GM12878 (cell line): ENCODE measurements at regions not wholly inside any gene's neighbourhood (a gene's known extent, or its start where the extent isn't known, plus 50 kb on each side); places are given as distances from the start of the nearest gene placed in this dataset.

ENCODE experiments used
- ATAC-seq: fragments of 200-7000 bp; cut with Tn5 transposase; 3 replicates; pipeline ENCODE4 v1.9.1; 2020; ENCODE audit warnings: mild to moderate bottlenecking, moderate library complexity
- BruUV-seq: library from RNA; stranded (reverse); fragments of 400-500 nt; replicated peaks from 2 replicates; lab custom pipeline; 2021; lab: Mats Ljungman, UMichigan
- CTCF ChIA-PET: fragments of 300-600 bp; sonication (Branson Sonifier 250); formaldehyde crosslinking; extraction: SDS; loops from one replicate; lab custom pipeline; 2021; ENCODE audit warnings: inconsistent platforms; lab: Yijun Ruan, JAX
- POLR2A ChIA-PET: fragments of 350-600 bp; formaldehyde crosslinking; extraction: SDS; loops from one replicate; lab custom pipeline; 2021; ENCODE audit warnings: inconsistent platforms; lab: Charles Lee
- RAD21 ChIA-PET: fragments of 300-600 bp; sonication (Branson Sonifier 250); formaldehyde crosslinking; loops from one replicate; lab custom pipeline; 2023; ENCODE audit warnings: antibody characterized with exemption; ENCODE audit not compliant: unreplicated experiment; lab: Charles Lee
- SMC1A ChIA-PET: fragments of 300-600 bp; sonication (Branson Sonifier 250); formaldehyde crosslinking; loops from one replicate; lab custom pipeline; 2023; ENCODE audit not compliant: unreplicated experiment, uncharacterized antibody; lab: Charles Lee
- DNase-seq: peaks from one replicate; pipeline ENCODE4 v3.0.0-alpha.2; 2011; ENCODE audit warnings: low read depth, low spot score
- FAIRE-seq: peaks from 3 replicates; lab custom pipeline; 2011; peaks lifted over from hg19 to GRCh38; lab: Jason Lieb, UNC
- H2AFZ ChIP-seq: 2 replicates; pipeline ENCODE4 v1.6.0; 2011; ENCODE audit warnings: low read depth, low read length, control low read depth; ENCODE audit not compliant: control insufficient read depth
- H3K27ac ChIP-seq: 2 replicates; pipeline ENCODE4 v1.5.1; 2011; ENCODE audit warnings: control low read depth; ENCODE audit not compliant: control insufficient read depth, insufficient read depth
- H3K27me3 ChIP-seq, 2 experiments: replicated peaks in 1 of 2; 2 replicates each; pipeline versions ENCODE4 v1.6.0 to v1.6.1; 2011; ENCODE audit warnings: low read length in 1 of 2; ENCODE audit not compliant: control insufficient read depth in 2 of 2, insufficient read depth in 2 of 2
- H3K36me3 ChIP-seq, 2 experiments: 2 replicates each; pipeline ENCODE4 v1.5.1; 2011; ENCODE audit warnings: low read length in 1 of 2; ENCODE audit not compliant: control insufficient read depth in 2 of 2, insufficient read depth in 2 of 2
- H3K4me1 ChIP-seq: 2 replicates; pipeline ENCODE4 v1.6.1; 2011; ENCODE audit warnings: mild to moderate bottlenecking, low read length, moderate library complexity, mixed read lengths; ENCODE audit not compliant: control insufficient read depth, insufficient read depth
- H3K4me2 ChIP-seq: 2 replicates; pipeline ENCODE4 v1.6.0; 2011; ENCODE audit warnings: control low read depth; ENCODE audit not compliant: control insufficient read depth, insufficient read depth
- H3K4me3 ChIP-seq: fragments of 200-600 bp; sonication (generic); 2 replicates; pipeline ENCODE4 v1.5.1; 2016
- H3K79me2 ChIP-seq: 2 replicates; pipeline ENCODE4 v1.6.0; 2011; ENCODE audit warnings: low read length; ENCODE audit not compliant: control insufficient read depth, insufficient read depth
- H3K9ac ChIP-seq: 2 replicates; pipeline ENCODE4 v1.8.0; 2011; ENCODE audit warnings: low read length, control low read depth, mixed read lengths; ENCODE audit not compliant: control insufficient read depth, insufficient read depth
- H3K9me3 ChIP-seq: replicated peaks from 3 replicates; pipeline ENCODE4 v1.5.1; 2011; ENCODE audit warnings: mild to moderate bottlenecking, low read length; ENCODE audit not compliant: control insufficient read depth, insufficient read depth
- H4K20me1 ChIP-seq: 2 replicates; pipeline ENCODE4 v1.6.0; 2011; ENCODE audit not compliant: control insufficient read depth, insufficient read depth
- EP300 ChIP-seq, 2 experiments: fragments of 150-350 bp in 1 of 2; IDR thresholded peaks; 2 replicates each; pipeline ENCODE4 v1.6.1; 2011 to 2012; ENCODE audit warnings: low read depth in 2 of 2, low read length in 2 of 2, borderline replicate concordance in 1 of 2, improper control_type of control experiment in 1 of 2, inconsistent platforms in 1 of 2; ENCODE audit not compliant: control insufficient read depth in 1 of 2
- ESRRA ChIP-seq: IDR thresholded peaks from 2 replicates; pipeline ENCODE4 v1.6.1; 2012; ENCODE audit warnings: mild to moderate bottlenecking, low read length, improper control_type of control experiment
- ETV6 ChIP-seq, 2 experiments: fragments of 450-650 bp in 1 of 2; IDR thresholded peaks in 1 of 2; conservative IDR thresholded peaks in 1 of 2; 2 replicates each; pipeline ENCODE4 v1.6.1; 2014; ENCODE audit warnings: antibody characterized with exemption in 1 of 2, borderline replicate concordance in 1 of 2, low read depth in 1 of 2, mild to moderate bottlenecking in 1 of 2, moderate library complexity in 1 of 2
- FOXM1 ChIP-seq: IDR thresholded peaks from 2 replicates; pipeline ENCODE4 v1.6.1; 2012; ENCODE audit warnings: low read depth, mild to moderate bottlenecking, inconsistent platforms, low read length, moderate library complexity
- IKZF1 ChIP-seq: fragments of 450-650 bp; conservative IDR thresholded peaks from 2 replicates; pipeline ENCODE4 v1.6.1; 2017; ENCODE audit warnings: antibody characterized with exemption, mild to moderate bottlenecking
- IKZF2 ChIP-seq, 2 experiments: fragments of 450-650 bp; IDR thresholded peaks; 2 replicates each; pipeline ENCODE4 v1.6.1; 2017; ENCODE audit warnings: mild to moderate bottlenecking in 2 of 2, moderate library complexity in 2 of 2
- JUNB ChIP-seq: IDR thresholded peaks from 2 replicates; pipeline ENCODE4 v1.6.1; 2016; ENCODE audit warnings: antibody characterized with exemption, mild to moderate bottlenecking
- MXI1 ChIP-seq: fragments of 150-350 bp; IDR thresholded peaks from 2 replicates; pipeline ENCODE4 v1.6.1; 2011; ENCODE audit warnings: low read depth, mild to moderate bottlenecking, inconsistent platforms, low read length, improper control_type of control experiment
- WGBS: methylation state at CpG from one replicate; pipeline ENCODE4 v1.1.6; 2016; ENCODE audit warnings: low lambda C conversion rate; ENCODE audit not compliant: insufficient replicate concordance, insufficient coverage; ENCODE audit errors: missing lambda C conversion rate; 5-methylcytosine and 5-hydroxymethylcytosine counted together
- in situ Hi-C: fragments of 300-500 bp; cut with MboI; formaldehyde crosslinking; loops from 9 replicates; pipeline ENCODE4 v1.14.3; 2018; ENCODE audit warnings: mixed read lengths
- intact Hi-C: fragments of 100-400 bp; cut with micrococcal nuclease; formaldehyde crosslinking; loops from one replicate; pipeline ENCODE4 v1.14.2; 2022; ENCODE audit not compliant: unreplicated experiment
- TF ChIP-seq, protein P1 (sequence below): fragments of 450-650 bp; IDR thresholded peaks from 2 replicates; pipeline ENCODE4 v1.6.1; 2017; ENCODE audit warnings: antibody characterized with exemption, mild to moderate bottlenecking, moderate library complexity

DNA sequence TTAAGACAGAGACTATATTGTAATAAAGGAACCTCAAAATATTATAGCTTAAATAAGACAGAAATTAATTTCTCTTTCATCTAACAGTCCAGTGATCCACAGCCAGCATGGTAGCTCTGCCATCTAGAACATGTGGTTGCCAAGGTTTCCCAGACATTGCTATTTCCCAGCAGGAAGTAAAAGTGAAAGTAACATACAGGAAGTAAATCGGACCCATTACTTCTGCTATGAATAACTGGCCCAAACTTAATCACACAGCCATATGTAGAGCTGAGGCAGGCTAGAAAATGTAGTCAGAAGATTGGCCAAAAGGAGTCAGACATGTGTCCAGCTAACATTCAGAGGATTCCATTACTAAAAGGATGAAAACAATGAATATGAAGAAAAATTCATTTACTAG lies 71.0 kb downstream of the NOL4 start:
- Histone ChIP-seq H4K20me1 (no peaks in the 10 kb centered on the region), H3K27me3 (no peaks in the 10 kb centered on the region), H3K4me3 (no peak overlapping the region), H3K4me1 (no peaks in the 10 kb centered on the region), H3K79me2 (no peaks in the 10 kb centered on the region), H3K36me3 (no peaks in the 10 kb centered on the region), H3K9me3 (no peaks in the 10 kb centered on the region), H3K27ac (no peak overlapping the region), H2AFZ (peak overlapping the region; percentile 12; the same call in 1 of the 2 replicates), H3K9ac (no peak overlapping the region), H3K4me2 (peak overlapping the region; percentile 25)
- in situ Hi-C loops: no loop called here
- SMC1A ChIA-PET: interaction anchor here (0.8 to 1.9 kb wide), 11 partner anchors 11 to 314 kb away, joined by 3 to 8 read pairs (median 4); partner anchors contain the start of gene NOL4
- TF ChIP-seq, protein P1, sequence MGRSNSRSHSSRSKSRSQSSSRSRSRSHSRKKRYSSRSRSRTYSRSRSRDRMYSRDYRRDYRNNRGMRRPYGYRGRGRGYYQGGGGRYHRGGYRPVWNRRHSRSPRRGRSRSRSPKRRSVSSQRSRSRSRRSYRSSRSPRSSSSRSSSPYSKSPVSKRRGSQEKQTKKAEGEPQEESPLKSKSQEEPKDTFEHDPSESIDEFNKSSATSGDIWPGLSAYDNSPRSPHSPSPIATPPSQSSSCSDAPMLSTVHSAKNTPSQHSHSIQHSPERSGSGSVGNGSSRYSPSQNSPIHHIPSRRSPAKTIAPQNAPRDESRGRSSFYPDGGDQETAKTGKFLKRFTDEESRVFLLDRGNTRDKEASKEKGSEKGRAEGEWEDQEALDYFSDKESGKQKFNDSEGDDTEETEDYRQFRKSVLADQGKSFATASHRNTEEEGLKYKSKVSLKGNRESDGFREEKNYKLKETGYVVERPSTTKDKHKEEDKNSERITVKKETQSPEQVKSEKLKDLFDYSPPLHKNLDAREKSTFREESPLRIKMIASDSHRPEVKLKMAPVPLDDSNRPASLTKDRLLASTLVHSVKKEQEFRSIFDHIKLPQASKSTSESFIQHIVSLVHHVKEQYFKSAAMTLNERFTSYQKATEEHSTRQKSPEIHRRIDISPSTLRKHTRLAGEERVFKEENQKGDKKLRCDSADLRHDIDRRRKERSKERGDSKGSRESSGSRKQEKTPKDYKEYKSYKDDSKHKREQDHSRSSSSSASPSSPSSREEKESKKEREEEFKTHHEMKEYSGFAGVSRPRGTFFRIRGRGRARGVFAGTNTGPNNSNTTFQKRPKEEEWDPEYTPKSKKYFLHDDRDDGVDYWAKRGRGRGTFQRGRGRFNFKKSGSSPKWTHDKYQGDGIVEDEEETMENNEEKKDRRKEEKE: no peak
- TF ChIP-seq ESRRA (no peak), MXI1 (peak; percentile 46; the same call in 1 of the 2 replicates), JUNB (peak; percentile 38; the same call in 1 of the 2 replicates), IKZF1 (peak; percentile 69), EP300 (IDR thresholded peaks at IDR 0.05; ENCODE audit: borderline replicate concordance in 1 of 2, control insufficient read depth in 1 of 2, low read depth in 2 of 2, low read length in 2 of 2) (0 out of 4 replicates have a peak, but pooled peaks of 1 of the 2 experiments have one; percentile 12), FOXM1 (no peak), IKZF2 (IDR thresholded peaks at IDR 0.05) (peak; percentile 38 to 52; a peak in 3 of 4 replicates), ETV6 (conservative IDR thresholded peaks at IDR 0.05 in 1 of 2, IDR thresholded peaks at IDR 0.05 in 1 of 2; ENCODE audit: borderline replicate concordance in 1 of 2, low read depth in 1 of 2) (peak in 1 of 2 experiments; percentile 91; a peak in 2 of 4 replicates)
- DNase-seq: peak; percentile 13
- 0% methylated on average over 1 of the region's 1 CpG for WGBS
- RAD21 ChIA-PET: interaction anchor here (0.8 to 2.3 kb wide), 12 partner anchors 27 to 203 kb away, joined by 3 to 14 read pairs (median 4); no protein-coding TSS in a partner anchor
- POLR2A ChIA-PET: interaction anchor here (1.0 kb wide), 2 partner anchors 168 to 309 kb away, joined by 3 to 4 read pairs; no protein-coding TSS in a partner anchor
- intact Hi-C loops: no loop called here
- ATAC-seq: peak; percentile 85
- BruUV-seq: no TSS peak
- CTCF ChIA-PET: interaction anchor here (1.0 to 6.6 kb wide), 6 partner anchors 10 to 169 kb away, joined by 3 to 60 read pairs (median 4); no protein-coding TSS in a partner anchor
- peak; percentile 71 for FAIRE-seq
